Cardiac fibroblast (primary cell): ENCODE measurements at regions not wholly inside any gene's neighbourhood (a gene's known extent, or its start where the extent isn't known, plus 50 kb on each side); places are given as distances from the start of the nearest gene placed in this dataset.

Experiments
- DNase-seq, 2 donors: peaks; one replicate each; pipeline versions ENCODE4 v3.0.0 to v3.0.0-alpha.2; 2010; ENCODE audit warnings: low read depth in 2 of 2
- H3K4me3 ChIP-seq, 2 donors: replicated peaks in 1 of 2; 1 replicate in 1 of 2; 2 replicates in 1 of 2; pipeline ENCODE4 v1.5.1; 2011; ENCODE audit warnings: low read depth in 2 of 2, low read length in 2 of 2, mild to moderate bottlenecking in 2 of 2, moderate library complexity in 1 of 2
- TF ChIP-seq, protein P1 (sequence below): IDR thresholded peaks from one replicate; pipeline ENCODE4 v1.5.1; 2011; ENCODE audit warnings: low read depth, mild to moderate bottlenecking, low read length, inconsistent platforms

- DNase-seq: no peak
- TF ChIP-seq, protein P1, sequence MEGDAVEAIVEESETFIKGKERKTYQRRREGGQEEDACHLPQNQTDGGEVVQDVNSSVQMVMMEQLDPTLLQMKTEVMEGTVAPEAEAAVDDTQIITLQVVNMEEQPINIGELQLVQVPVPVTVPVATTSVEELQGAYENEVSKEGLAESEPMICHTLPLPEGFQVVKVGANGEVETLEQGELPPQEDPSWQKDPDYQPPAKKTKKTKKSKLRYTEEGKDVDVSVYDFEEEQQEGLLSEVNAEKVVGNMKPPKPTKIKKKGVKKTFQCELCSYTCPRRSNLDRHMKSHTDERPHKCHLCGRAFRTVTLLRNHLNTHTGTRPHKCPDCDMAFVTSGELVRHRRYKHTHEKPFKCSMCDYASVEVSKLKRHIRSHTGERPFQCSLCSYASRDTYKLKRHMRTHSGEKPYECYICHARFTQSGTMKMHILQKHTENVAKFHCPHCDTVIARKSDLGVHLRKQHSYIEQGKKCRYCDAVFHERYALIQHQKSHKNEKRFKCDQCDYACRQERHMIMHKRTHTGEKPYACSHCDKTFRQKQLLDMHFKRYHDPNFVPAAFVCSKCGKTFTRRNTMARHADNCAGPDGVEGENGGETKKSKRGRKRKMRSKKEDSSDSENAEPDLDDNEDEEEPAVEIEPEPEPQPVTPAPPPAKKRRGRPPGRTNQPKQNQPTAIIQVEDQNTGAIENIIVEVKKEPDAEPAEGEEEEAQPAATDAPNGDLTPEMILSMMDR: no peak
Measured at GRCh38 chr7:52958621-52959140, 76.8 kb upstream of the POM121L12 start.

GRCh38 chr7:52956379-52956915 is 79.0 kb upstream of the POM121L12 start:
- TF ChIP-seq, protein P1: no peak
- no peak for DNase-seq
- no peak overlapping the region for H3K4me3 ChIP-seq

More at GRCh38 chr7:52958621-52959140, 76.8 kb upstream of the POM121L12 start:
- H3K4me3 ChIP-seq: no peak overlapping the region

GRCh38 chr7:52955522-52955921 is 79.9 kb upstream of the POM121L12 start:
- TF ChIP-seq, protein P1: no peak
- no peak overlapping the region for H3K4me3 ChIP-seq
- no peak for DNase-seq

DNA sequence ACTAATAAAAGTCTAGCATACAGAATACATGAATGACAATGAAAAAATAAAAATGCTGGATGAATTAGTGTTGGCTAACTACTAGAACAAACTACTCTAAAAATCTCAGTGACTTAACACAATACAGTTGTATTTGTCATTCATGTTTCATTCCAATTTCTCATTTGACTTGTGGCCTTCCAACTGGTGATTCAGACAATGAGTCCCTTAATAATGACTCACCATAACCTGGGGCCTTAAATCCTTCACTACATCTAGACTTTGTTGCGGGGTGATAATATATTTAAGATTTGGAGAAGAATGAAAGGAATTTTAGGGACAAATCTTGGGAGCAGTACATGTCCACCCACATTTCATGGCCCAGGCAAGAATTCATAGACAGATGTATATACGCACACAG is 90.5 kb upstream of the POM121L12 start:
- H3K4me3 ChIP-seq: no peak overlapping the region
- peak in 1 of 2 donors; percentile 7 for DNase-seq
- TF ChIP-seq, protein P1: no peak

GRCh38 chr7:52940481-52940880 is 95.0 kb upstream of the POM121L12 start:
- TF ChIP-seq, protein P1: no peak
- H3K4me3 ChIP-seq: no peak overlapping the region
- no peak for DNase-seq

DNA sequence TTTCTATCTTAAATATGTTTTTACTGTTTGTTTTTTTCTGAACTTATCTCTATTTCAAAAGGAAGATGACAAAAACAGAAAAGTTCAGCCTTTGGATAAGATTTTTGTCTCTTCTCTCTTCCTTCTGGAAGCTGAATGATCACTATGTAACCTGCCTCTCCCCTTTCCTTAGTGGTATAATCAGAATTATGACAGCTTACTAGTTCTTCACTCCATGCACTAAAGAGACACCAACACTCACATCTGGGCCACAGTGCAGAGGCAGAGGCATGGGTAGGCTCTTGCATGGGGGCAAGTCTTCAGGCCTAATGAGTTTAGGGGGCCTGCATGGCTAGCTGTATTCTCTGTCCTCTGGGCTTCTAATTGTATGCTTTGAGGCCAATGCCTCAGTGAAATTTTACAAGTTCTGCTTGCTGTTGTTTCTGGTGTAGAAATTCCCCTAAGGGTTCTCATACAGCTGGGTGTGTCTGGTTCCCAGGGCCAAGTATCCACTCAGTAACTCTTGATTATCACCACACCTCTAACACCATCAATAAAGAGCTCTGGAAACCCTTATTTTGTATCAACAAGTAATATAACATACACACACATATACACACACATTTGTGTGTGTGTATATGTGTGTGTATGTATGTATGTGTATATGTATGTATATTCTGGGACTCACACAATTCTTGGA is 96.8 kb upstream of the POM121L12 start:
- no peak overlapping the region for H3K4me3 ChIP-seq
- TF ChIP-seq, protein P1: no peak
- no peak for DNase-seq
